Ovary (tissue), 7 donors: ENCODE measurements at regions not wholly inside any gene's neighbourhood (a gene's known extent, or its start where the extent isn't known, plus 50 kb on each side); places are given as distances from the start of the nearest gene placed in this dataset.

ENCODE experiments used
- DNase-seq, 5 donors: peaks; one replicate each; pipeline ENCODE4 v3.0.0-alpha.2; 2019 to 2020
- H3K27ac ChIP-seq, 2 donors: fragments of 200-600 bp; one replicate each; pipeline versions ENCODE4 v1.5.1 to v1.8.0; 2019 to 2022
- H3K27me3 ChIP-seq: fragments of 200-600 bp; one replicate; pipeline ENCODE4 v1.8.0; 2022
- H3K36me3 ChIP-seq: fragments of 200-600 bp; sonication (generic); one replicate; pipeline ENCODE4 v1.5.1; 2019
- H3K4me1 ChIP-seq: one replicate; pipeline ENCODE4 v1.8.1; 2013; ENCODE audit warnings: mild to moderate bottlenecking, moderate library complexity; ENCODE audit not compliant: insufficient read depth
- H3K4me3 ChIP-seq: fragments of 200-600 bp; sonication (generic); one replicate; pipeline ENCODE4 v1.5.1; 2017
- H3K9me3 ChIP-seq, 2 donors: fragments of 200-600 bp in 1 of 2; sonication (generic) in 1 of 2; one replicate each; pipeline versions ENCODE4 v1.5.1 to v1.8.1; 2013 to 2019; ENCODE audit warnings: mild to moderate bottlenecking in 1 of 2, moderate library complexity in 1 of 2
- EP300 ChIP-seq: sonication (generic); formaldehyde crosslinking; IDR thresholded peaks from one replicate; pipeline ENCODE4 v1.6.1; 2017; ENCODE audit warnings: antibody characterized with exemption
- POLR2A ChIP-seq: fragments of 450-650 bp; IDR thresholded peaks from one replicate; pipeline ENCODE4 v1.6.1; 2017; ENCODE audit warnings: antibody characterized with exemption, mild to moderate bottlenecking, moderate library complexity
- WGBS, 3 donors: extraction: QIAGEN DNeasy Blood & Tissue Kit in 1 of 3; methylation state at CpG; one replicate each; pipeline versions ENCODE4 v1.1.5 to v1.1.7; 2013 to 2017; 5-methylcytosine and 5-hydroxymethylcytosine counted together
- intact Hi-C, 4 donors: fragments of 100-400 bp; cut with DNase I; formaldehyde crosslinking; loops; one replicate each; pipeline versions ENCODE4 v1.11.0 to v1.15.1; 2022 to 2023
- TF ChIP-seq, protein P1 (sequence below), 3 donors: fragments of 450-650 bp in 2 of 3; fragments of 200-600 bp in 1 of 3; IDR thresholded peaks; one replicate each; pipeline versions ENCODE4 v1.5.1 to v1.8.0; 2016 to 2022; ENCODE audit warnings: antibody characterized with exemption in 3 of 3, mild to moderate bottlenecking in 1 of 3
- donor health status: DM: no; HTN: no; CAD: no; lungs with moderate emphysema.
- donor health status: DM: no; HTN: no; CAD: no.
- donor health status: Bipolar disorder and iron deficiency.
- donor health status: DM: no; HTN: no; CAD: no.
- donor health status: DM: yes; HTN: yes; CAD: no.

DNA sequence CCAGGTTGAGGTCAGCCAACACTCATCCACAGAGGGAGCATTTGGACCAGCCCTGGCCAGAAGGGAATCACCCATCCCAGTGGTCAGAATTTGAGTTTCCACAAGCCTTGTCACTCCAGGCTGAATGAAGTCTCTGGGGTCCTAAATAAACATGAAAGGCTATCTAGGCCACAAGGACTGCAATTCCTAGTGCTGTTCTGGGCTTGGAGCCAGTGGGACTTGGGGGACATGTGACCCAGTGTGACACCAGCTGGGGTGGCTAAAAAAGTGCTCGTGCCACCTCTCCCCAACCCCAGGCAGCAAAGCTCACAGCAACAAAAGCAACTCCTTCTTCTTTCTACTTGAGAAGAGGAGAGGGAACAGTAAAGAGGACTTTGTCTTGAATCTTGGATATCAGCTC is 91.7 kb downstream of the MDH1 start:
- intact Hi-C loops = no loop called here

DNA sequence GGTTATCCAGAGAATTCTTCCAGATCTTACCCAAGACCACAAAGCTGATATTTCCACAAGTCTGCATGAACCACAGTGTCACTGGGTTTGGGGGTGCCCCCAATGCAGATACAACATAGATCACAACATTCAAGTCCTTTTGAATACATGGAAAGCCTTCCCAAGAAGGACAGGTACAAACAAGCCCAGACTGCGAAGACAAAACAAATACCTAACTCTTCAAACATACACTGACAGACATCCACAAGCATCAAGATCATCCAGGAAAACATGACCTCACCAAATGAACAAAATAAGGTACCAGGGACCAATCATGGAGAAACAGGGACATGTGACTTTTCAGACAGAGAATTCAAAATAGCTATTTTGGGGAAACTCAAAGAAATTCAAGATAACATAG is 93.1 kb downstream of the MDH1 start:
- no peaks in the 10 kb centered on the region for H3K36me3 ChIP-seq
- TF ChIP-seq EP300 (no peak), POLR2A (no peak)
- TF ChIP-seq, protein P1, sequence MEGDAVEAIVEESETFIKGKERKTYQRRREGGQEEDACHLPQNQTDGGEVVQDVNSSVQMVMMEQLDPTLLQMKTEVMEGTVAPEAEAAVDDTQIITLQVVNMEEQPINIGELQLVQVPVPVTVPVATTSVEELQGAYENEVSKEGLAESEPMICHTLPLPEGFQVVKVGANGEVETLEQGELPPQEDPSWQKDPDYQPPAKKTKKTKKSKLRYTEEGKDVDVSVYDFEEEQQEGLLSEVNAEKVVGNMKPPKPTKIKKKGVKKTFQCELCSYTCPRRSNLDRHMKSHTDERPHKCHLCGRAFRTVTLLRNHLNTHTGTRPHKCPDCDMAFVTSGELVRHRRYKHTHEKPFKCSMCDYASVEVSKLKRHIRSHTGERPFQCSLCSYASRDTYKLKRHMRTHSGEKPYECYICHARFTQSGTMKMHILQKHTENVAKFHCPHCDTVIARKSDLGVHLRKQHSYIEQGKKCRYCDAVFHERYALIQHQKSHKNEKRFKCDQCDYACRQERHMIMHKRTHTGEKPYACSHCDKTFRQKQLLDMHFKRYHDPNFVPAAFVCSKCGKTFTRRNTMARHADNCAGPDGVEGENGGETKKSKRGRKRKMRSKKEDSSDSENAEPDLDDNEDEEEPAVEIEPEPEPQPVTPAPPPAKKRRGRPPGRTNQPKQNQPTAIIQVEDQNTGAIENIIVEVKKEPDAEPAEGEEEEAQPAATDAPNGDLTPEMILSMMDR (IDR thresholded peaks at IDR 0.05) = no peak
- no peak overlapping the region for H3K27ac ChIP-seq
- DNase-seq = no peak
- intact Hi-C loops = no loop called here
- no peak overlapping the region for H3K4me3 ChIP-seq
- H3K4me1 ChIP-seq = no peaks in the 10 kb centered on the region
- H3K27me3 ChIP-seq = no peaks in the 10 kb centered on the region
- 97 to 100% (median 98%) methylated on average over 1 of the region's 1 CpG for WGBS, 3 donors
- no peaks in the 10 kb centered on the region for H3K9me3 ChIP-seq

More for the DNA sequence above, 91.7 kb downstream of the MDH1 start:
- TF ChIP-seq, protein P1 (IDR thresholded peaks at IDR 0.05) = no peak
- no peak for TF ChIP-seq EP300
- no peak for TF ChIP-seq POLR2A
- Histone ChIP-seq H3K36me3 (no peaks in the 10 kb centered on the region), H3K9me3 (no peaks in the 10 kb centered on the region), H3K27ac (no peak overlapping the region), H3K4me3 (no peak overlapping the region), H3K4me1 (no peaks in the 10 kb centered on the region), H3K27me3 (no peaks in the 10 kb centered on the region)
- WGBS, 3 donors = 86 to 92% (median 89%) methylated on average over 1 of the region's 1 CpG
- no peak for DNase-seq

DNA sequence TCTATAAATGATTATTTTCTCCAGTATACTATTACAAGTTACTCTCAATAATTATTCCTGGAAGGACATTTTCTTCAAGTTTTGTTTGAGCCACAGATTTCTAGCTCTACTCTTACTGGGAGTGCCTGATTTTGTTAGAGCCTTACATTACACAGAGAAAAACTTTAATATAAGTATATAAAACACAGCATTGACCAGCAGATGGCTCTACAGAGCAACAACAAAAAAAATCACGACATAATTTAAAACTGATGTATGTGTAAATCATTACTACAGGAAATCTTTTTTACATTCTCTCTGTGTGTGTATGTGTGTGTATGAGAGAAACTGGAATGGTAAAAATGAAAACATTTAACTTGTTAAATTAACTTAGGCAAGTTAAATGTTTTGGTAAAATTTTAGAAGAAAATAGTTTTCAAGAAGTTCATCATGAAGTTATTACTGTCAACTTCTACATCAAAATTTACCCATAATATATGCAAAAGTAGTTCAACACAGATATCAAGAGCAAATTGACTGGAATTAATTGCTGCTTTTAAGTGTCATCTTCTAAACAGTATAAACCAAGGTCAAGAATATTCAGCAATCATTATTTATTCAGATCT is 103.3 kb downstream of the MDH1 start:
- Histone ChIP-seq H3K4me1 (no peaks in the 10 kb centered on the region), H3K9me3 (no peaks in the 10 kb centered on the region), H3K36me3 (no peaks in the 10 kb centered on the region), H3K27me3 (no peaks in the 10 kb centered on the region), H3K27ac (no peak overlapping the region), H3K4me3 (no peak overlapping the region)
- WGBS, 3 donors = 0% methylated on average over 1 of the region's 1 CpG
- no peak for DNase-seq
- intact Hi-C loops = loop anchor here in 3 of 4 donors (5.0 to 10.0 kb wide), 3 partner anchors 163 to 193 kb away; no protein-coding TSS in a partner anchor
- no peak for TF ChIP-seq POLR2A
- TF ChIP-seq, protein P1 (IDR thresholded peaks at IDR 0.05) = peak in 2 of 3 donors; percentile 32 to 52
- no peak for TF ChIP-seq EP300

DNA sequence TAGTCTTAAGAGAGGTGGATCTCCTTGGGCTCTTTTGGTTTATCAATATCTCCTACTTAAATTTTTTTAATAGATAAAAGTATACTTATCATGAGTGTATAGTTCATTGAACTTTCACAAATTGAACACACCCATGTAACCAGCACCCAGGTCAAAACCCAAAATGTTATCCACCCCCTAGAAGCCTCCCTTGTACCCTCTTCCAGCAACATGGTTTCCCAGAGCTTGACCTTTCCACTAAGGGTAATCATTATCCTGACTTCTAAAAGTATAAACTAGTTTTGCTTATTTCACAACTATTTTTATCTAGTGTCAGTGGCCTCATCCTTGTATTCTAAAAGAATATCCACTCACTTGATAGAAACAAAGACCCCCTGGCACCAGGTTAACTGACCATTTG is 106.8 kb downstream of the MDH1 start:
- Histone ChIP-seq H3K4me1 (no peaks in the 10 kb centered on the region), H3K4me3 (no peak overlapping the region), H3K36me3 (no peaks in the 10 kb centered on the region), H3K9me3 (no peaks in the 10 kb centered on the region), H3K27ac (no peak overlapping the region), H3K27me3 (no peaks in the 10 kb centered on the region)
- DNase-seq = no peak
- TF ChIP-seq EP300 = no peak
- TF ChIP-seq POLR2A = no peak
- intact Hi-C loops = loop anchor here in 3 of 4 donors (5.0 to 10.0 kb wide), 3 partner anchors 159 to 189 kb away; no protein-coding TSS in a partner anchor

DNA sequence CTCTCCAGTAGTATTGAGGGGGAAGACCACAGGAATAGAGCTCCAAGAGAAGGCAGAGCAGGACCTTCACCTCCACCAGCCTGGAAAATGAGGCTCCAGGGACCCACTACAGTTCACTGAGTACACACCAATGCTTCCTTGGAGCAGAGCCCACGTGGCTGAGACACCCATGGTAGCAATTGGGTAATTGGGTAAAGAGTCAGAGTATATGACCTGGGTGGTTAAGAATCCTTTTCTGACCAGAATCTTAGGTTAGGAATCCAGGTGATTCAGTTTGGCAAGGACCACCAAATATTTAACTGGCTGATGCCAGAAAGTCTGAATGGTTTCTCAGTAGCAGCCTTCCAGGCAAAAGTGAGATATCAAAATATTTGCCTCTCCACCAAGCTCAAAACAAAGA is 107.7 kb downstream of the MDH1 start:
- H3K27ac ChIP-seq = no peak overlapping the region
- 85 to 93% (median 90%) methylated on average over 1 of the region's 1 CpG for WGBS, 3 donors
- intact Hi-C loops = loop anchor here in 3 of 4 donors (5.0 to 10.0 kb wide), 3 partner anchors 158 to 188 kb away; no protein-coding TSS in a partner anchor
- H3K4me1 ChIP-seq = no peaks in the 10 kb centered on the region
- DNase-seq = no peak
- no peaks in the 10 kb centered on the region for H3K36me3 ChIP-seq
- H3K4me3 ChIP-seq = no peak overlapping the region
- H3K9me3 ChIP-seq = no peaks in the 10 kb centered on the region
- no peaks in the 10 kb centered on the region for H3K27me3 ChIP-seq
- TF ChIP-seq POLR2A (no peak), EP300 (no peak)
- TF ChIP-seq, protein P1 (IDR thresholded peaks at IDR 0.05) = no peak
